Dermis blood vessel endothelial cell (primary cell): ENCODE measurements at regions not wholly inside any gene's neighbourhood (a gene's known extent, or its start where the extent isn't known, plus 50 kb on each side); places are given as distances from the start of the nearest gene placed in this dataset.
A peak's percentile ranks its signal among the peaks of the same experiment; 100 is the strongest.
"Not testable (repeated sequence)": the region's sequence is repeated elsewhere in the genome, so short reads cannot be mapped to it uniquely, and the experiment has no call there.

Experiments used
- DNase-seq: peaks from one replicate; pipeline ENCODE4 v3.0.0; 2010

- DNase-seq, result no peak
Measured at GRCh38 chr10:126722726-126723125, 52.2 kb upstream of the C10orf90 start.

- DNase-seq, result no peak
Measured at GRCh38 chr10:126723226-126723625, 52.7 kb upstream of the C10orf90 start.

DNA sequence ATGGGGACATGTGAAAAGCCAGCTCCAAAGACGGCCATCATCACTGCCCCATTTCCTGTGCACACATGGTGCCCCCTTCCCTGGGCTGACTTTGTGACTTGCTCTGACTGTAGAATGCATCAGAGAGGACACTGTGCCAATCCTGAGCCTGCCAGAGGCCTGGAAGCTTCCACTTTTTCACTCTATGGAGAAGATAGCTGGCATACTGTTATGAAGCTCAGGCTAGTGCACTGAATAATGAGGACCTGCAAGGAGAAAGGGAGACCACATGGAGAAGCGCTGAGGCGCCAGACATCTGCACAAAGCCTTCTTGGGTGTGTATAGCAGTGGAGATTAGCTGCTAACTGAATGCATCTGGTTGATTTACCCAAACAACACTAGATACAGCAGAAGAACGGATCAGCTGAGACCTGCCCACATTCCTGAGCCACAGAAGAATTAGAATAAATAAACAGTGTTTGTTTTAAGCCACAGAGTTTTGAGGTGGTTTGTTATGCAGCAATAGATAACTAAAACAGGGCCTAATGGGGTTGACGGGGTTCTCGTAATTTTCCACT, 58.9 kb upstream of the C10orf90 start:
- DNase-seq, result no peak

DNA sequence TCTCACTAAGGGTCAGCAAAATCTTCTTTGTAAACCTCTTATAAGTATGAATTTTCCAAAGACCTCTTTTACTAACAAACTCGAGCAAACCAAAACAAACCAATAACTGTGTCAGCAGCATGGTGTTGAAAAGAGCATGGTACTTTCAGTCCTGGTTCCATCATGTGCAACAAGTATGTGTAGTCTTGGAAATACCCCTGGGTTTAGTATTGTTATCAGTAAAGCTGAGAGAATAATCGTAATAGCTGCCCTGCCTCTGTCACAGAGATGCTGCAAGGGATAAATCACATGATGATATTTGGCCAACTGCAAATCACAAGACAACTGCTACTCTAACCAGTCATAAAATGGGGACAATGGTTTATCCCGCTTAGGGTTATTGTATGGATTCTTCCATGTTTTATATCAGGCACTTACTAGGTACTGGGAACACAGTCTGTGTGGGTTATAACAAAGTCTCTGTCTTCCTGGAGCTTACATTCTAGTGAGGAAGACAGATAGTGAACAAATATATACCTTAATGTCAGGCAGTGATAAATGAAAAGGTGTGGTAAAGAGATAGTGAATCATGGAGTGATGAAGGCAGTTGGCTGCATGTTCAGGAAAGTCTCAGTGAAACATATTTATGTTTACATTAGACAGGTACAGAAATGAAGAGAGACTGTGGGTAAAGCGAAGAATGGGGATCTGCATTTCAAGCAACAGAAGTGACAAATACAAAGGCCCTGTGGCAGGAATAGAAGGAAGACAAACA, 60.5 kb upstream of the C10orf90 start:
- DNase-seq, result no peak

DNA sequence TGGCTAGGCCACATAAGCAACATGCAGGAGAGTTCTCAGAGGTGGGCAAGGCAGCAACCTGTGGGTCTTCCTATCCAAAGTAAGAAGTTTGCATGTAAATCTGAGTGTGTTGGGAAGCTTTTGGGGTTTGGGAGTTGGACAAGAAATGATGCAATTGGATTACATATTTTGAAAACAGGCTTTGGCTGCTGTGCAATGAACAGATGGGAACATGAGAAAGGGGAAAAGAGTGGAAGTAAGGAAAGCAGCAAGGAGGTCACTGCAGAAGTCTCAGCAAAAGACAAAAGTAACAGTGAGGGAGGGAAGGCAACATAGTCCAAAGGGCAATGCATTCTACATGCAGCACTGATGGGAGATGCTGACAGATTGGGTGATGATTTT, 61.1 kb upstream of the C10orf90 start:
- DNase-seq, result no peak

DNA sequence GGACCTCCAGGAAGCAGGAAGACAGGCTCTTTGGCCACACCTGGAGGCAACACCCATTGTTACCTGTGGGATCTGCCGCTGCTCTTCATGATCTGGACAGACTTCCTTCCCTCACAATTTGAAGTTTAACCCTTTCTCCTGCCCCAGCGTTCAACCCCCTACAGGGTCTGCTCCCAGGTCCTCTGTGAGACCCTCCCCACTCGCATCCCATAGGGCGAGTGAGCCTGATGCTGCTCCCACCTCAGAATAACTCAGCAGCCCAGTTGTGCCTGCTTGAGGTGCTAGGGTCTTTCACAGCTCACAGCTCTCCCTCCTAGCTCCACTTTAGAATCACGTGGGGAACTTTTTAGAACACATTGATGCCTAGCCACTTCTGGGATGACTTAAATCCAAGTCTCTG, 61.8 kb upstream of the C10orf90 start:
- no peak for DNase-seq

- no peak for DNase-seq
Measured at GRCh38 chr10:126732868-126733267, 62.4 kb upstream of the C10orf90 start.

- DNase-seq, result no peak
Measured at GRCh38 chr10:126734015-126734414, 63.5 kb upstream of the C10orf90 start.

DNA sequence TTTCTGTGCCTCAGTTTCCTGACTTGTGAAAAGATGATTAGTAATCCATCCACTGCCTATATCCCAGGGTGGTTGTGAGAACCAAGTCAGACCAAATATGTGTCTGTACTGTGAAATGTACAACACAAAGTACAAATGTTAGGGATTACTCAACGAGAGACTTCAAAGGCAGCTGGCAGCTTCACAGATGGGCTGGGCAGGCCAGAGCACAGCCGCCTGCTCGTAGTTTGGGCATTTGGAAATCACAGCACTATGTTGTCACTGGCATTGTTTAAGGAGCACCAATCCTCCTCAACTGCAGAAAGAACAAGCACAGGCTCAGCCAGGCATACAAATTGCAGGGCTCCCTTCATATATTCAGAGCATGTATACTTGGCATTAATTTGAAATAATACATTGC, 64.5 kb upstream of the C10orf90 start:
- DNase-seq, result no peak

- no peak for DNase-seq
Measured at GRCh38 chr10:126736142-126736541, 65.6 kb upstream of the C10orf90 start.

DNA sequence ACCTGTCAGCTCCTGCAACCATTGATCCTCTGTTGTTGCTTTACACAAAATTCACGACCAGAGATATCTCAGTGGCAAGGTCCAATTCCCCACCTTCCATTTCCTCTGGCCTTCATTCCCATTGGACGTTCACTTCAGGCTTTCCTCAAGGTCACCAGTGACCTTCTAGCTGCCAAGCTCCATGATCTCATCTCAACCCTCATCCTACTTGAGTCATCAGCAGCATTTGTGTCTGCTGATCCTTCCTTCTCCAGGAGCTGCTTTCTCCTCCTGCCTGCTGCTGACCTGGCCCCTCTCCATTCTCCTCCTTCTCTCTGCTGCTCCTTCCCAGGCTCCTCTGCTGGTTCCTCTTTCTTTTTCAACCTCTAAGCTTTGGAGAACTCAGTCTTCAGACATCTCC, 66.2 kb upstream of the C10orf90 start:
- no peak for DNase-seq

- DNase-seq, result no peak
Measured at GRCh38 chr10:126738001-126738400, 67.5 kb upstream of the C10orf90 start.

DNA sequence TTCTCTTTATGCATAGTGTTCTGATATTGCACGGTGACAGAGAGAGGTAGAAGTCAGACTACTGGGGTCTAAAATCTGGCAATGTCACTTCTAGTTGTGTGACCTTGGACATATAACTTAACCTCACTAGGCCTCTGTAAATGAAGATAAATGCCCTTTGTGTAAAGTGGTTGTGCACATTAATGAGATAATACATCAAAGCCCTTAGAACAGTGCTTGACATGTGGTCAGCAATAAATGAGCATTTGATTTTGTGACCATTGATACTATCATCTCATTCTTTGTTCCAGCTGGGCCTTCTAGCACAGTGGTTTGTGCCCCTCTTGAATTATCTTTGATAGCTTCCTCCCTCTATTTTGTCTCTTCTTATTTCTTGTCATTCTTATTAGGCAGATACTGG, 74.1 kb upstream of the C10orf90 start:
- no peak for DNase-seq

DNA sequence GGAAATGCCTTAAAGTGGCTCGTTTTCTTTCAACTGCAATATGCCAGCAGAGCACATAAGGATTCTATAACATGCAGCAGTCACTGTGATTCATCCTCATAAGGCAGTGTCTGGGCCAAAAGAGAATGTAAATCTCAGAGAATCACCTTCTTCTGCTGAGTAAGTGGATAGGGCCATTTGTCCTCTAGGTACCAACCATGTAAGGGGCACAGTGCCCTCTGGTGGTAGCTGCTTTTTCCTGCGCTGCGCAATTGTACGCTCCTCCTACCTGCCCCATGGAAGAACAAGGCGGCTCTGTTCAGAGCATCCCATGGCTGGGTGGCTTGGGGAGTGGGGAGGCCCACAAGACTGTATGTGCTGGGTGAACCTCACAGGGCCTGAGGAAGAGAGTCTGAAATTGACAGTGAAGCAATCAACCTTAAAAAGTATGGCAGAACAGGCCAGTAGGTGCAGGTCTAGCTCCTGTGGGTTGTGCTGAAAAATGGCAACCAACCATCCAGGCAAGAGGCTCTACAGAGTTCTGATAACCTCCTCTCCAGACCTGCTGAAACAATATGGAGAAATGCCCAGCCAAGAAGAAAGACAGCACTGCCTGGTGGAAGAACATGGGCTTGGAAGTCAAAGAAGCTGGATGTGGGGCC, 78.6 kb upstream of the C10orf90 start:
- peak; percentile 86 for DNase-seq

- DNase-seq, result no peak
Measured at GRCh38 chr10:126754966-126755365, 84.5 kb upstream of the C10orf90 start.

DNA sequence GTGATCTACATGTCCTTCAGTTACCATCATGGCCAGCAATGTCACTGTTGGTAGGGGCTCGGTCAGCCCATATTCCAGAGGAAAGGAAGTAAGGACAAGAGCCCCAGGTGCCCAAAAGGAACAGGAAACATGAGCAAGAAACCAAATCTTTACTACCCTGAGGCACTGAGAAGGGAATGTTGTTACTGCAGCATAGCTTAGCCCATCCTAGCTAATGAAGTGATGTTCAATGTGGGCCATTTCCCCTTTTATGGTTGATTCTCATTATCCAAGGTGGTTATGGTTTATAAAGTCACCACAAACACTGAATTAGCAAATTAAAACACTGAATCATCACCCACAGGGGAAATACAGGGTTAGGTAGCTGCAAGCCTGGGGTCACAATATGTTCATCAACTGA, 88.4 kb upstream of the C10orf90 start:
- no peak for DNase-seq

DNA sequence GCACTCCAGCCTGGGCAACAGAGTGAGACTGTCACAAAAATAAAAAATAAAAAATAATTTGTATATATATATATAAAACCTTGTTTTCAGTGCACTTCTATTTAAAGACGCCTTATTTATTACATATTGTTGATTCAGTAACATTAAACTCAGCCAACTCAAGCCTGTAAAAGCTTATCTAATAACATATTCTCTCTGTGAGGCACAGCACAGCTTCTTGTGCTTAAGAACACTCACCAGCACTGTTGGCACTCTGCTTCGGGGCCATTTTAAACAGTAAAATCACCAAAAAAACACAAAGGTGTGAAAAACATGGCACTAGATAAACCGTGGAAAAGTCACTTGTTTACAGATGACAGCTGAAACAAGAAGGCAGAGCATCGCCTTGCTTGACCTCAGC, 89.0 kb upstream of the C10orf90 start:
- no peak for DNase-seq

DNA sequence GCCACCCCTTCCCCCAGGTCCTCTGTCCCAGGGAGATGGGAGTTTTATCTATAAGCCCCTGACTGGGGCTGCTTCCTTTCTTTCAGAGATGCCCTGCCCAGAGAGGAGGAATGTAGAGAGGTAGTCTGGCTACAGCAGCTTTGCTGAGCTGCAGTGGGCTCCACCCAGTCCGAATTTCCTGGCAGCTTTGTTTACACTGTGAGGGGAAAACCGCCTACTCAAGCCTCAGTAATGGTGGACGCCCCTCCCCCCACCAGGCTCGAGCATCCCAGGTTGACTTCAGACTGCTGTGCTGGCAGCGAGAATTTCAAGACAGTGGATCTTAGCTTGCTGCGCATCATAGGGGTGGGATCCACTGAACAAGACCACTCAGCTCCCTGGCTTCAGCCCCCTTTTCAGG, 96.2 kb upstream of the C10orf90 start:
- DNase-seq, result not testable (repeated sequence)

- DNase-seq, result no peak
Measured at GRCh38 chr10:126770809-126771208, 100.3 kb upstream of the C10orf90 start.

GRCh38 chr10:126776168-126776567, 105.7 kb upstream of the C10orf90 start:
- DNase-seq, result no peak

DNA sequence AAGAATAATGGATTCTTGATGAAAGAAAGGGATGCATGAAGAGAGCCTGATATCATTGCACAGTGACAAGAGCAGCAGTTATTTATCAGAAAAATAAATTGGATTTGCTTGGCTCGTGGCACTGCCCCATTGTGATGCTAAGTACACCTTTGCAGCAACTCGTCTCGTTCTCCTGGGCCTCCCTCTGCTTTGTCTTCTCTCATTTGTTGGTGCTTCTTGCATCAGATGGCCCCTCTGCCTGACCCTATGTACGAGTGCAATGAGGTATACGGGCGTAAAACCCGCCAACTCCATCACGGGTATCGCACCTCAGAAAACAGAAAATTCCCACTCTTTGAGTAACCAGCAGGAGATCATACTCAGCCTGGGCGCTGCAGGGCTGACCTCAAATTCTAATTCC, 107.2 kb upstream of the C10orf90 start:
- no peak for DNase-seq

- no peak for DNase-seq
Measured at GRCh38 chr10:126781450-126782216, 111.1 kb upstream of the C10orf90 start.

- DNase-seq, result no peak
Measured at GRCh38 chr10:126783806-126784557, 113.5 kb upstream of the C10orf90 start.
